IMR-90 (cell line): ENCODE measurements at regions not wholly inside any gene's neighbourhood (a gene's known extent, or its start where the extent isn't known, plus 50 kb on each side); places are given as distances from the start of the nearest gene placed in this dataset.

ENCODE experiments used
- ATAC-seq: fragments of 200-7000 bp; cut with Tn5 transposase; 2 replicates; pipeline ENCODE4 v1.9.1; 2020; ENCODE audit warnings: low read depth, mild to moderate bottlenecking, moderate library complexity
- BruUV-seq: library from RNA; stranded (reverse); fragments of 400-500 nt; replicated peaks from 2 replicates; lab custom pipeline; 2021; lab: Mats Ljungman, UMichigan
- CTCF ChIA-PET: fragments of 300-600 bp; formaldehyde crosslinking; extraction: SDS; loops from one replicate; lab custom pipeline; 2021; ENCODE audit warnings: antibody characterized with exemption; lab: Yijun Ruan, JAX
- POLR2A ChIA-PET: fragments of 300-600 bp; sonication (Branson Sonifier 250); formaldehyde crosslinking; loops from one replicate; lab custom pipeline; 2022; ENCODE audit warnings: antibody characterized with exemption; ENCODE audit not compliant: unreplicated experiment; lab: Charles Lee
- DNase-seq: peaks from one replicate; pipeline ENCODE4 v3.0.0; 2013
- H2AFZ ChIP-seq: replicated peaks from 2 replicates; pipeline ENCODE3; 2013; ENCODE audit warnings: low read length, mild to moderate bottlenecking; ENCODE audit not compliant: poor library complexity
- H2AK5ac ChIP-seq: 2 replicates; pipeline ENCODE4 v1.6.1; 2013; ENCODE audit warnings: low read depth, low read length, inconsistent platforms
- H2AK9ac ChIP-seq: replicated peaks from 2 replicates; pipeline ENCODE3; 2013; ENCODE audit warnings: mild to moderate bottlenecking, low read depth, low read length, moderate library complexity; ENCODE audit not compliant: poor library complexity
- H2BK120ac ChIP-seq: 2 replicates; pipeline ENCODE4 v1.6.1; 2013; ENCODE audit warnings: low read depth, low read length, inconsistent platforms
- H2BK15ac ChIP-seq: 3 replicates; pipeline ENCODE4 v1.6.1; 2013; ENCODE audit warnings: low read depth, low read length, inconsistent platforms
- H2BK20ac ChIP-seq: 2 replicates; pipeline ENCODE4 v1.6.1; 2013; ENCODE audit warnings: low read depth, mild to moderate bottlenecking, inconsistent platforms, low read length, moderate library complexity
- H2BK5ac ChIP-seq: 2 replicates; pipeline ENCODE4 v1.6.1; 2013; ENCODE audit warnings: mild to moderate bottlenecking, low read depth, low read length, inconsistent platforms; ENCODE audit not compliant: poor library complexity, severe bottlenecking
- H3K14ac ChIP-seq: replicated peaks from 2 replicates; pipeline ENCODE4 v1.6.1; 2013; ENCODE audit warnings: low read depth, low read length, inconsistent platforms
- H3K18ac ChIP-seq: 2 replicates; pipeline ENCODE4 v1.6.1; 2013; ENCODE audit warnings: low read depth, low read length, control low read depth
- H3K23ac ChIP-seq: 2 replicates; pipeline ENCODE4 v1.6.1; 2013; ENCODE audit warnings: low read depth, low read length, inconsistent platforms
- H3K27ac ChIP-seq: 2 replicates; pipeline ENCODE4 v1.5.1; 2013; ENCODE audit warnings: mild to moderate bottlenecking, control low read depth, low read length; ENCODE audit not compliant: insufficient read depth
- H3K27me3 ChIP-seq: 2 replicates; pipeline ENCODE4 v1.6.1; 2013; ENCODE audit warnings: low read length; ENCODE audit not compliant: control insufficient read depth, insufficient read depth
- H3K36me3 ChIP-seq: 2 replicates; pipeline ENCODE4 v1.6.1; 2013; ENCODE audit warnings: low read length, mixed read lengths; ENCODE audit not compliant: control insufficient read depth, insufficient read depth
- H3K4ac ChIP-seq: 2 replicates; pipeline ENCODE4 v1.6.1; 2013; ENCODE audit warnings: low read depth, low read length, inconsistent platforms
- H3K4me1 ChIP-seq: 2 replicates; pipeline ENCODE4 v1.6.1; 2013; ENCODE audit warnings: low read length, mixed read lengths; ENCODE audit not compliant: control insufficient read depth, insufficient read depth
- H3K4me2 ChIP-seq: 2 replicates; pipeline ENCODE4 v1.6.1; 2013; ENCODE audit warnings: low read depth, mild to moderate bottlenecking, control low read depth, low read length, moderate library complexity
- H3K4me3 ChIP-seq: 2 replicates; pipeline ENCODE4 v1.5.1; 2013; ENCODE audit warnings: low read depth, mild to moderate bottlenecking, control low read depth, low read length, moderate library complexity; ENCODE audit not compliant: insufficient read depth
- H3K56ac ChIP-seq: 2 replicates; pipeline ENCODE4 v1.6.1; 2013; ENCODE audit warnings: low read length, inconsistent platforms; ENCODE audit not compliant: insufficient read depth; ENCODE audit errors: extremely low read depth
- H3K79me1 ChIP-seq, 2 experiments: 2 replicates each; pipeline ENCODE4 v1.6.1; 2013; ENCODE audit warnings: low read length in 2 of 2, inconsistent platforms in 1 of 2, low read depth in 1 of 2
- H3K9ac ChIP-seq: 2 replicates; pipeline ENCODE4 v1.6.1; 2013; ENCODE audit warnings: low read depth, low read length, control low read depth
- H3K9me1 ChIP-seq: 2 replicates; pipeline ENCODE4 v1.6.1; 2013; ENCODE audit warnings: low read length, inconsistent platforms; ENCODE audit not compliant: insufficient read depth
- H3K9me3 ChIP-seq: 2 replicates; pipeline ENCODE4 v1.6.1; 2013; ENCODE audit warnings: low read length; ENCODE audit not compliant: control insufficient read depth, insufficient read depth
- H4K20me1 ChIP-seq: 2 replicates; pipeline ENCODE4 v1.6.1; 2013; ENCODE audit warnings: low read length, inconsistent platforms; ENCODE audit not compliant: insufficient read depth
- H4K5ac ChIP-seq: 2 replicates; pipeline ENCODE4 v1.6.1; 2013; ENCODE audit warnings: mild to moderate bottlenecking, low read depth, low read length, control low read depth
- H4K8ac ChIP-seq, 2 experiments: 2 replicates each; pipeline ENCODE4 v1.6.1; 2013; ENCODE audit warnings: low read depth in 2 of 2, low read length in 2 of 2, control low read depth in 1 of 2, inconsistent platforms in 1 of 2
- H4K91ac ChIP-seq: 2 replicates; pipeline ENCODE4 v1.6.1; 2013; ENCODE audit warnings: low read depth, low read length, inconsistent platforms; ENCODE audit not compliant: insufficient read depth
- BHLHE40 ChIP-seq: fragments of 150-350 bp; IDR thresholded peaks from 2 replicates; pipeline ENCODE4 v1.6.1; 2016; ENCODE audit warnings: mild to moderate bottlenecking, low read depth, low read length
- CEBPB ChIP-seq: IDR thresholded peaks from 2 replicates; pipeline ENCODE4 v1.6.1; 2012; ENCODE audit warnings: low read depth, low read length, improper control_type of control experiment
- CHD1 ChIP-seq: IDR thresholded peaks from 2 replicates; pipeline ENCODE4 v1.6.1; 2012; ENCODE audit warnings: low read depth, low read length, improper control_type of control experiment
- FOS ChIP-seq: fragments of 150-350 bp; IDR thresholded peaks from 2 replicates; pipeline ENCODE4 v1.6.1; 2016; ENCODE audit warnings: low read depth, low read length
- MAFK ChIP-seq: IDR thresholded peaks from 2 replicates; pipeline ENCODE4 v1.6.1; 2012; ENCODE audit warnings: low read depth, low read length, improper control_type of control experiment
- MAZ ChIP-seq: IDR thresholded peaks from 2 replicates; pipeline ENCODE4 v1.6.1; 2012; ENCODE audit warnings: low read depth, mild to moderate bottlenecking, low read length, improper control_type of control experiment, moderate library complexity, borderline replicate concordance
- MXI1 ChIP-seq: IDR thresholded peaks from 2 replicates; pipeline ENCODE4 v1.6.1; 2012; ENCODE audit warnings: low read depth, mild to moderate bottlenecking, low read length, moderate library complexity, borderline replicate concordance
- NFE2L2 ChIP-seq: fragments of 150-350 bp; IDR thresholded peaks from 2 replicates; pipeline ENCODE4 v1.6.1; 2016; ENCODE audit warnings: low read depth, mild to moderate bottlenecking, low read length
- POLR2A ChIP-seq: IDR thresholded peaks from 2 replicates; pipeline ENCODE4 v1.6.1; 2012; ENCODE audit warnings: mild to moderate bottlenecking, low read depth, low read length
- RAD21 ChIP-seq: IDR thresholded peaks from 2 replicates; pipeline ENCODE4 v1.6.1; 2012; ENCODE audit warnings: low read length, improper control_type of control experiment
- RCOR1 ChIP-seq: IDR thresholded peaks from 2 replicates; pipeline ENCODE4 v1.6.1; 2012; ENCODE audit warnings: mild to moderate bottlenecking, low read length, improper control_type of control experiment; ENCODE audit not compliant: insufficient replicate concordance
- RFX5 ChIP-seq: IDR thresholded peaks from 2 replicates; pipeline ENCODE4 v1.8.0; 2012; ENCODE audit warnings: low read depth, mild to moderate bottlenecking, low read length, moderate library complexity
- SMC3 ChIP-seq: fragments of 150-350 bp; IDR thresholded peaks from 2 replicates; pipeline ENCODE4 v1.6.1; 2016; ENCODE audit warnings: low read depth, mild to moderate bottlenecking, antibody characterized with exemption, low read length, moderate library complexity
- WGBS, 2 experiments: methylation state at CpG; one replicate each; pipeline versions ENCODE4 v1.1.5 to v1.1.7; 2013; ENCODE audit warnings: missing lambda C conversion rate in 2 of 2; ENCODE audit not compliant: insufficient read length in 1 of 2; ENCODE audit errors: extremely low coverage in 2 of 2; 5-methylcytosine and 5-hydroxymethylcytosine counted together
- dilution Hi-C: fragments of 300-500 bp; cut with HindIII; formaldehyde crosslinking; loops from one replicate; pipeline ENCODE4 v1.14.3; 2018; ENCODE audit warnings: low sequenced_read_pairs; ENCODE audit not compliant: unreplicated experiment
- in situ Hi-C: fragments of 300-500 bp; cut with MboI; formaldehyde crosslinking; loops from 3 replicates; pipeline ENCODE4 v1.14.3; 2019; ENCODE audit warnings: low sequenced_read_pairs, inconsistent platforms, mixed read lengths
- intact Hi-C: fragments of 100-400 bp; cut with micrococcal nuclease; formaldehyde crosslinking; loops from 2 replicates; pipeline ENCODE4 v1.10.0; 2022
- TF ChIP-seq, protein P1 (sequence below): fragments of 150-350 bp; IDR thresholded peaks from 2 replicates; pipeline ENCODE4 v1.6.1; 2017; ENCODE audit warnings: mild to moderate bottlenecking, antibody characterized with exemption, low read length, low read depth
- TF ChIP-seq, protein P2 (sequence below): conservative IDR thresholded peaks from 2 replicates; pipeline ENCODE4 v1.5.1; 2012; ENCODE audit warnings: mild to moderate bottlenecking, low read depth, low read length, improper control_type of control experiment
- TF ChIP-seq, protein P3 (sequence below): fragments of 150-350 bp; IDR thresholded peaks from 2 replicates; pipeline ENCODE4 v1.6.1; 2016; ENCODE audit warnings: low read depth, mild to moderate bottlenecking, low read length, moderate library complexity, borderline replicate concordance

DNA sequence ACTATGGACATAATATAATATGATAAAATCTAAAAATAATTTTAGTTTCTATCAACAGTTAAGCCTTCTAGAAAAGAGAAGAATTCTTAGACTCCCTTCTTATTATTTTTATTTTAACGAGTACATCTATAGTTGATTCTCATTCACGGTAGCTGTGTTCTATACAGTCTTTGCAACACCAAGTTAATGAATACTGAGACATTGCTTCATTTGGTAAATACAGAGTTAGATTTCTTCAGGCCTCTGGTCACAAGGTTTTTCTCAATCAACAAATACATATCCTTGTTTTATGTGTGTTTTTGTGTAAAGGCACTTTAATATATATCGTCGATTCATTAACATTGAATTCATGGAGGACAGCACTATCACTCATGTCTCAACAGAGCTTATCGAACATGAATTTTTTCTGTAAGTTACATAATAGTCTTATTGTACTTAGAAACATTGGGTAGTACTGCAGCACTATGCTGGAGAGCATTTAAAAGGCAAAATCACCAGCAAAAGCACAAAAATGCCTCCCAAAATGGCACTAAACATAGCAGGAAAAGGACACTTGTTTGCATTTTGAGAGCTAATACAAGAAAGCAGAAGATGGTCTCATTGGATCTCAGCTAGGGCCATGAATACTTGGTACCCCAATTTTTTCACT, 239.0 kb downstream of the FGF10 start:
- no peak overlapping the region for H3K27ac ChIP-seq
- no peaks in the 10 kb centered on the region for H3K79me1 ChIP-seq
- H2AFZ ChIP-seq = no peak overlapping the region
- H2AK5ac ChIP-seq = no peak overlapping the region
- no peaks in the 10 kb centered on the region for H4K20me1 ChIP-seq
- no peak overlapping the region for H2BK15ac ChIP-seq
- ChIA-PET POLR2A (no interaction called here), CTCF (no interaction called here)
- no peak overlapping the region for H4K8ac ChIP-seq
- H3K23ac ChIP-seq = no peak overlapping the region
- H2AK9ac ChIP-seq = no peak overlapping the region
- no CpG with 5 or more reads among the region's 5 CpGs for WGBS, 2 experiments
- H3K4ac ChIP-seq = no peak overlapping the region
- H2BK20ac ChIP-seq = no peak overlapping the region
- H4K91ac ChIP-seq = no peak overlapping the region
- no peak for ATAC-seq
- no peak overlapping the region for H3K4me2 ChIP-seq
- no peak overlapping the region for H2BK120ac ChIP-seq
- H2BK5ac ChIP-seq = no peak overlapping the region
- H3K9me3 ChIP-seq = no peaks in the 10 kb centered on the region
- H3K14ac ChIP-seq = no peak overlapping the region
- TF ChIP-seq MAFK (no peak), RFX5 (no peak), CEBPB (no peak), RCOR1 (no peak), NFE2L2 (no peak), MAZ (no peak), BHLHE40 (no peak), CHD1 (no peak), POLR2A (no peak), SMC3 (no peak), RAD21 (no peak), FOS (no peak), MXI1 (no peak)
- TF ChIP-seq, protein P1, sequence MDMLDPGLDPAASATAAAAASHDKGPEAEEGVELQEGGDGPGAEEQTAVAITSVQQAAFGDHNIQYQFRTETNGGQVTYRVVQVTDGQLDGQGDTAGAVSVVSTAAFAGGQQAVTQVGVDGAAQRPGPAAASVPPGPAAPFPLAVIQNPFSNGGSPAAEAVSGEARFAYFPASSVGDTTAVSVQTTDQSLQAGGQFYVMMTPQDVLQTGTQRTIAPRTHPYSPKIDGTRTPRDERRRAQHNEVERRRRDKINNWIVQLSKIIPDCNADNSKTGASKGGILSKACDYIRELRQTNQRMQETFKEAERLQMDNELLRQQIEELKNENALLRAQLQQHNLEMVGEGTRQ = no peak
- TF ChIP-seq, protein P2, sequence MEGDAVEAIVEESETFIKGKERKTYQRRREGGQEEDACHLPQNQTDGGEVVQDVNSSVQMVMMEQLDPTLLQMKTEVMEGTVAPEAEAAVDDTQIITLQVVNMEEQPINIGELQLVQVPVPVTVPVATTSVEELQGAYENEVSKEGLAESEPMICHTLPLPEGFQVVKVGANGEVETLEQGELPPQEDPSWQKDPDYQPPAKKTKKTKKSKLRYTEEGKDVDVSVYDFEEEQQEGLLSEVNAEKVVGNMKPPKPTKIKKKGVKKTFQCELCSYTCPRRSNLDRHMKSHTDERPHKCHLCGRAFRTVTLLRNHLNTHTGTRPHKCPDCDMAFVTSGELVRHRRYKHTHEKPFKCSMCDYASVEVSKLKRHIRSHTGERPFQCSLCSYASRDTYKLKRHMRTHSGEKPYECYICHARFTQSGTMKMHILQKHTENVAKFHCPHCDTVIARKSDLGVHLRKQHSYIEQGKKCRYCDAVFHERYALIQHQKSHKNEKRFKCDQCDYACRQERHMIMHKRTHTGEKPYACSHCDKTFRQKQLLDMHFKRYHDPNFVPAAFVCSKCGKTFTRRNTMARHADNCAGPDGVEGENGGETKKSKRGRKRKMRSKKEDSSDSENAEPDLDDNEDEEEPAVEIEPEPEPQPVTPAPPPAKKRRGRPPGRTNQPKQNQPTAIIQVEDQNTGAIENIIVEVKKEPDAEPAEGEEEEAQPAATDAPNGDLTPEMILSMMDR = no peak
- TF ChIP-seq, protein P3, sequence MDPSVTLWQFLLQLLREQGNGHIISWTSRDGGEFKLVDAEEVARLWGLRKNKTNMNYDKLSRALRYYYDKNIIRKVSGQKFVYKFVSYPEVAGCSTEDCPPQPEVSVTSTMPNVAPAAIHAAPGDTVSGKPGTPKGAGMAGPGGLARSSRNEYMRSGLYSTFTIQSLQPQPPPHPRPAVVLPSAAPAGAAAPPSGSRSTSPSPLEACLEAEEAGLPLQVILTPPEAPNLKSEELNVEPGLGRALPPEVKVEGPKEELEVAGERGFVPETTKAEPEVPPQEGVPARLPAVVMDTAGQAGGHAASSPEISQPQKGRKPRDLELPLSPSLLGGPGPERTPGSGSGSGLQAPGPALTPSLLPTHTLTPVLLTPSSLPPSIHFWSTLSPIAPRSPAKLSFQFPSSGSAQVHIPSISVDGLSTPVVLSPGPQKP = no peak
- no peak for DNase-seq
- dilution Hi-C loops = no loop called here
- no peaks in the 10 kb centered on the region for H3K27me3 ChIP-seq
- H3K4me1 ChIP-seq = no peaks in the 10 kb centered on the region
- no peak overlapping the region for H3K9ac ChIP-seq
- no peak overlapping the region for H3K4me3 ChIP-seq
- no peaks in the 10 kb centered on the region for H3K9me1 ChIP-seq
- H3K56ac ChIP-seq = no peak overlapping the region
- intact Hi-C loops = no loop called here
- no peak overlapping the region for H4K5ac ChIP-seq
- no peaks in the 10 kb centered on the region for H3K36me3 ChIP-seq
- BruUV-seq = no TSS peak
- in situ Hi-C loops = no loop called here
- no peak overlapping the region for H3K18ac ChIP-seq
